ENCODE measurements at regions not wholly inside any gene's neighbourhood (a gene's known extent, or its start where the extent isn't known, plus 50 kb on each side); places are given as distances from the start of the nearest gene placed in this dataset.

DNA sequence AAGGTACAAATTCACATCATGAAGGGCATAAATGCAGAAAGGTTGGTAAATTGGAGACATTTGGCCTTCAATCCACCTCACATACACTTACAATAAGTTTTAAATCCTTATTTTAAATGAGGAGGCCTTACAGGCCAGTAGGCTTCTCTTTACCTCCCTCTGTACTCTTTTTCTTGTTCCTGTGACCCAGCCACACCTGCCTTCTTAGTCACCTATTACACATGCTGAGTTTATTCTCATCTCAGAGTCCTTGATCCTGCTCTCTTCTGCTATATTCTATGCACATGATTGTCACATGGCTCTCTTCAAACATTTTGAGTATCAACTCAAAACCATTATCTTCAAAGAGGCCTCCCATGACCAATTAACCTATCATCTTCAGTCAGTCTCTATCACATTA lies 491.5 kb downstream of the SATB2 start:
- no peak overlapping the region for H3K4me3 Mint-ChIP-seq
- H3K9me3 Mint-ChIP-seq = peaks cover 2% of the 10 kb centered on the region
- H3K4me1 Mint-ChIP-seq = no peaks in the 10 kb centered on the region
- no peaks in the 10 kb centered on the region for H3K36me3 Mint-ChIP-seq
- ATAC-seq (ENCODE audit: low read depth) (no peak), DNase-seq (ENCODE audit: low spot score in 2 of 2) (no peak)
- H3K27ac Mint-ChIP-seq = no peak overlapping the region
- H3K27me3 Mint-ChIP-seq = no peaks in the 10 kb centered on the region

DNA sequence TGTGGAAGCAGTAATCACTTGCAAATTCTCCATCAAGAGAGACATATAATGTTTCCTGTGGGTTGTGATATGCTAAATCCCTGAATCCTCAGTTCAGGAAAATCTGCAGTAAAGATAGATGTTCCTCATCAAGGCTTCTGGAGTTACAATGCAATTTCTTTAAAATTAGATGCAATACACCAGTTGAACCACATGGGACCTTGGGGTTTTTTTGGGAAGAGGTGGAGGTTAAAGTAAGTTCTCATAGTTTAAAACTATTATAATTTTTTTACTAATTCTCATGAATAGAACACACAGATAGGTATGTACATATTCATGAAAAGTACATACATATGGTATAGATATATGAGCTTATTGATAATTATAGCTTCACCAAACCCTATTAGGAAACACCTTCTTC lies 496.2 kb downstream of the SATB2 start:
- Mint-ChIP-seq H3K27me3 (no peaks in the 10 kb centered on the region), H3K4me1 (no peaks in the 10 kb centered on the region), H3K36me3 (no peaks in the 10 kb centered on the region), H3K4me3 (no peak overlapping the region), H3K27ac (no peak overlapping the region), H3K9me3 (peaks cover 2% of the 10 kb centered on the region)
- ATAC-seq (ENCODE audit: low read depth) = no peak
- no peak for DNase-seq (ENCODE audit: low spot score in 2 of 2)

GRCh38 chr2:198957181-198957580 lies 500.6 kb downstream of the SATB2 start:
- H3K4me3 Mint-ChIP-seq = no peak overlapping the region
- DNase-seq (ENCODE audit: low spot score in 2 of 2) (no peak), ATAC-seq (ENCODE audit: low read depth) (no peak)
- no peak overlapping the region for H3K27ac Mint-ChIP-seq
- H3K27me3 Mint-ChIP-seq = no peaks in the 10 kb centered on the region
- peaks cover 2% of the 10 kb centered on the region for H3K9me3 Mint-ChIP-seq
- no peaks in the 10 kb centered on the region for H3K36me3 Mint-ChIP-seq
- H3K4me1 Mint-ChIP-seq = no peaks in the 10 kb centered on the region

DNA sequence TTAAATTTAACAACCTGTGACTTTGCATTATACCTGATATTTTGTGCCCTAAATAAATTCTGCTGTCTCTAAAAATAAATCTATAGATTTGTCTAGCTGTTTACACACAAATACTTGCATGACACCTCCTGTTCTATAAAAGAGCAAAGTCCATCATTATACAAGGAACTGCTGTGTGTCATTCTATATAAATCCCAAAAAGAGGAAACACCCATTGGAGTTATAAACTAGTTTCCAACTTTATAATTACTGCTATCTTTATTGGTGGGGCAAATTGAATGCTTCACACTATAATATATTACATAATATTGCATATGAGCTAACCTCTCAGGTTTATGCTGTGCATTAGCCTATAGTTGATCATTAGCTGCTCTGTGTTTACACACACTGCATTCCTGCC lies 504.4 kb downstream of the SATB2 start:
- no peak for DNase-seq (ENCODE audit: low spot score in 2 of 2)
- Mint-ChIP-seq H3K4me3 (no peak overlapping the region), H3K4me1 (no peaks in the 10 kb centered on the region), H3K36me3 (no peaks in the 10 kb centered on the region), H3K27me3 (no peaks in the 10 kb centered on the region), H3K27ac (no peak overlapping the region), H3K9me3 (peaks cover 4% of the 10 kb centered on the region)
- ATAC-seq (ENCODE audit: low read depth) = no peak

- H3K4me1 Mint-ChIP-seq = no peaks in the 10 kb centered on the region
- no peak for ATAC-seq (ENCODE audit: low read depth)
- no peaks in the 10 kb centered on the region for H3K27me3 Mint-ChIP-seq
- H3K27ac Mint-ChIP-seq = no peak overlapping the region
- no peaks in the 10 kb centered on the region for H3K36me3 Mint-ChIP-seq
- H3K9me3 Mint-ChIP-seq = peaks cover 4% of the 10 kb centered on the region
- no peak for DNase-seq (ENCODE audit: low spot score in 2 of 2)
- H3K4me3 Mint-ChIP-seq = no peak overlapping the region
Measured at GRCh38 chr2:198950803-198951202, 506.9 kb downstream of the SATB2 start.

- Mint-ChIP-seq H3K4me3 (no peak overlapping the region), H3K4me1 (no peaks in the 10 kb centered on the region), H3K9me3 (peaks cover 2% of the 10 kb centered on the region), H3K36me3 (no peaks in the 10 kb centered on the region), H3K27ac (no peak overlapping the region), H3K27me3 (no peaks in the 10 kb centered on the region)
- DNase-seq (ENCODE audit: low spot score in 2 of 2) = no peak
- no peak for ATAC-seq (ENCODE audit: low read depth)
Measured at GRCh38 chr2:198945496-198945895, 512.2 kb downstream of the SATB2 start.

GRCh38 chr2:198930170-198930569 lies 527.6 kb downstream of the SATB2 start:
- Mint-ChIP-seq H3K27ac (no peak overlapping the region), H3K4me3 (no peak overlapping the region), H3K9me3 (peaks cover 7% of the 10 kb centered on the region), H3K27me3 (no peaks in the 10 kb centered on the region), H3K36me3 (no peaks in the 10 kb centered on the region), H3K4me1 (no peaks in the 10 kb centered on the region)
- ATAC-seq (ENCODE audit: low read depth) = no peak
- DNase-seq (ENCODE audit: low spot score in 2 of 2) = no peak

GRCh38 chr2:198928026-198928425 lies 529.7 kb downstream of the SATB2 start:
- no peaks in the 10 kb centered on the region for H3K27me3 Mint-ChIP-seq
- no peak for ATAC-seq (ENCODE audit: low read depth)
- no peaks in the 10 kb centered on the region for H3K4me1 Mint-ChIP-seq

GRCh38 chr2:198917926-198918720 lies 539.6 kb downstream of the SATB2 start:
- peaks cover 6% of the 10 kb centered on the region for H3K4me1 Mint-ChIP-seq
- no peak for ATAC-seq (ENCODE audit: low read depth)
- H3K27ac Mint-ChIP-seq = no peak overlapping the region
- no peaks in the 10 kb centered on the region for H3K27me3 Mint-ChIP-seq
- no peak for DNase-seq (ENCODE audit: low spot score in 2 of 2)
- H3K9me3 Mint-ChIP-seq = peaks cover 3% of the 10 kb centered on the region
- no peak overlapping the region for H3K4me3 Mint-ChIP-seq
- no peaks in the 10 kb centered on the region for H3K36me3 Mint-ChIP-seq

More at GRCh38 chr2:198928026-198928425, 529.7 kb downstream of the SATB2 start:
- Mint-ChIP-seq H3K9me3 (peaks cover 5% of the 10 kb centered on the region), H3K27ac (no peak overlapping the region), H3K36me3 (no peaks in the 10 kb centered on the region), H3K4me3 (no peak overlapping the region)
- no peak for DNase-seq (ENCODE audit: low spot score in 2 of 2)

GRCh38 chr2:198917275-198917674 lies 540.5 kb downstream of the SATB2 start:
- H3K4me1 Mint-ChIP-seq = peaks cover 6% of the 10 kb centered on the region
- no peaks in the 10 kb centered on the region for H3K27me3 Mint-ChIP-seq
- H3K36me3 Mint-ChIP-seq = no peaks in the 10 kb centered on the region
- H3K27ac Mint-ChIP-seq = no peak overlapping the region
- H3K9me3 Mint-ChIP-seq = peaks cover 2% of the 10 kb centered on the region
- ATAC-seq (ENCODE audit: low read depth) = no peak
- no peak for DNase-seq (ENCODE audit: low spot score in 2 of 2)
- no peak overlapping the region for H3K4me3 Mint-ChIP-seq

- Mint-ChIP-seq H3K36me3 (no peaks in the 10 kb centered on the region), H3K9me3 (peaks cover 2% of the 10 kb centered on the region), H3K27me3 (no peaks in the 10 kb centered on the region), H3K27ac (no peak overlapping the region), H3K4me1 (peaks cover 6% of the 10 kb centered on the region), H3K4me3 (no peak overlapping the region)
- ATAC-seq (ENCODE audit: low read depth) (no peak), DNase-seq (ENCODE audit: low spot score in 2 of 2) (no peak)
Measured at GRCh38 chr2:198916548-198917080, 541.1 kb downstream of the SATB2 start.

DNA sequence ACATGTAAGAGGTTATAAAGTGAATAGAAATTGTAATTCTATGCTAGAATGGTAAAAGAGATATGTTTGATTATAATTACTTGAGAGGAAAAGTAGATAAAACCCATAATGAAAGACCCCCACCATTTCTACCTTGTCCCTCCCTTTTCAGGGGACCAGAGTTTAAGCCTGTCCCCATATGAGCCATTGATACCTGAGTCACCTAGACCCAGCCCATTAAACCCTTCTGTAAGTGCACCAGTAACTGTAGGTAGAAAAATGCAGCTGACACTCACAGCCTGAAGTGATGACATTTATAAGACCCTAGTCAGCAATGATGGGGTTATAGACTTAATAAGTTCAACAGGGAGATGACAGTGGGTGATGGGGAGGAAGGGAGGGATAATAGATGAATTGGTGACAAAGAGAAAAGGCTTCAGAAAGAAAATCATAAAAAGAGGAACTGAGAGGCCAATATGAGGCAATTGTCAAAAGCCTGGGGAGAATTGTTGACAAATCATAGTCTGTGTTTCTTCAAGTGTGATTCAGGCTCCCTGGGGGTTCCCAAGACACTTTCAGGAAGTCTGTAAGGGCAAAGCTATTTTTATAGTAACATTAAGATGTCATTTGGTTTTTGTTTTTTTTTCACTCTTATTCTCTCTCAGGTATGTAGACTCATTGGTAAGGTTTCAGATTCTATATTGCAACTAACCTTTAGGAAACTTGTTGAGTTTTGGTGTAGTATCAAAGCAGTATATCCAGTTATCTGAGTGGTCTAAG lies 544.2 kb downstream of the SATB2 start:
- Mint-ChIP-seq H3K4me1 (peaks cover 6% of the 10 kb centered on the region), H3K4me3 (no peak overlapping the region), H3K27me3 (no peaks in the 10 kb centered on the region), H3K36me3 (no peaks in the 10 kb centered on the region), H3K27ac (no peak overlapping the region), H3K9me3 (no peaks in the 10 kb centered on the region)
- DNase-seq (ENCODE audit: low spot score in 2 of 2) (no peak), ATAC-seq (ENCODE audit: low read depth) (no peak)

- H3K27me3 Mint-ChIP-seq = no peaks in the 10 kb centered on the region
- no peak overlapping the region for H3K4me3 Mint-ChIP-seq
- ATAC-seq (ENCODE audit: low read depth) (no peak), DNase-seq (ENCODE audit: low spot score in 2 of 2) (no peak)
- H3K4me1 Mint-ChIP-seq = peaks cover 6% of the 10 kb centered on the region
- H3K27ac Mint-ChIP-seq = no peak overlapping the region
- no peaks in the 10 kb centered on the region for H3K9me3 Mint-ChIP-seq
- H3K36me3 Mint-ChIP-seq = no peaks in the 10 kb centered on the region
Measured at GRCh38 chr2:198909525-198910267, 548.0 kb downstream of the SATB2 start.

All from memory B cell (primary cell).